HEK293T (cell line): ENCODE measurements at regions not wholly inside any gene's neighbourhood (a gene's known extent, or its start where the extent isn't known, plus 50 kb on each side); places are given as distances from the start of the nearest gene placed in this dataset.

Experiments
- BHLHE40 ChIP-seq: fragments of 450-650 bp; IDR thresholded peaks from 2 replicates; pipeline ENCODE4 v1.6.1; 2016; ENCODE audit warnings: mild to moderate bottlenecking, moderate library complexity, borderline replicate concordance
- FOXM1 ChIP-seq: fragments of 450-650 bp; IDR thresholded peaks from 2 replicates; pipeline ENCODE4 v1.6.1; 2017; ENCODE audit warnings: mild to moderate bottlenecking, borderline replicate concordance
- LEF1 ChIP-seq: fragments of 450-650 bp; IDR thresholded peaks from 2 replicates; pipeline ENCODE4 v1.6.1; 2017; ENCODE audit warnings: mild to moderate bottlenecking, borderline replicate concordance
- SUZ12 ChIP-seq: fragments of 450-650 bp; IDR thresholded peaks from 2 replicates; pipeline ENCODE4 v1.6.1; 2016; ENCODE audit warnings: mild to moderate bottlenecking
- TARDBP ChIP-seq: fragments of 450-650 bp; IDR thresholded peaks from 2 replicates; pipeline ENCODE4 v1.6.1; 2016
- ZNF384 ChIP-seq: fragments of 450-650 bp; IDR thresholded peaks from 2 replicates; pipeline ENCODE4 v1.6.1; 2016

GRCh38 chr5:121350181-121350930 is 501.3 kb upstream of the FTMT start:
- no peak for TF ChIP-seq TARDBP
- no peak for TF ChIP-seq ZNF384
- TF ChIP-seq BHLHE40, result no peak
- TF ChIP-seq SUZ12, result no peak
- TF ChIP-seq FOXM1, result no peak
- TF ChIP-seq LEF1, result no peak
